ENCODE measurements at regions not wholly inside any gene's neighbourhood (a gene's known extent, or its start where the extent isn't known, plus 50 kb on each side); places are given as distances from the start of the nearest gene placed in this dataset.
A peak's percentile ranks its signal among the peaks of the same experiment; 100 is the strongest.

GRCh38 chr9:80359941-80360881, 788.4 kb downstream of the TLE4 start:
- DNase-seq (ENCODE audit: low spot score), result no peak

- DNase-seq (ENCODE audit: low spot score), result no peak
These were observed 787.5 kb downstream of the TLE4 start for GRCh38 chr9:80359291-80359690.

GRCh38 chr9:80352967-80353366, 781.2 kb downstream of the TLE4 start:
- no peak for DNase-seq (ENCODE audit: low spot score)

- no peak for DNase-seq (ENCODE audit: low spot score)
These were observed 779.8 kb downstream of the TLE4 start for GRCh38 chr9:80351612-80352011.

- no peak for DNase-seq (ENCODE audit: low spot score)
These were observed 754.3 kb downstream of the TLE4 start for GRCh38 chr9:80326105-80326504.

- DNase-seq (ENCODE audit: low spot score), result no peak
These were observed 749.2 kb downstream of the TLE4 start for GRCh38 chr9:80320916-80321315.

- no peak for DNase-seq (ENCODE audit: low spot score)
These were observed 748.7 kb downstream of the TLE4 start for GRCh38 chr9:80320480-80320879.

- DNase-seq (ENCODE audit: low spot score), result no peak
These were observed 733.4 kb downstream of the TLE4 start for GRCh38 chr9:80305136-80305535.

GRCh38 chr9:80294955-80295354, 723.2 kb downstream of the TLE4 start:
- no peak for DNase-seq (ENCODE audit: low spot score)

- DNase-seq (ENCODE audit: low spot score), result no peak
These were observed 722.6 kb downstream of the TLE4 start for GRCh38 chr9:80294318-80294717.

GRCh38 chr9:80292231-80292630, 720.5 kb downstream of the TLE4 start:
- no peak for DNase-seq (ENCODE audit: low spot score)

- DNase-seq (ENCODE audit: low spot score), result peak; percentile 3
These were observed 713.6 kb downstream of the TLE4 start for GRCh38 chr9:80285326-80285725.

GRCh38 chr9:80282766-80283165, 711.0 kb downstream of the TLE4 start:
- no peak for DNase-seq (ENCODE audit: low spot score)

- no peak for DNase-seq (ENCODE audit: low spot score)
These were observed 687.3 kb downstream of the TLE4 start for GRCh38 chr9:80259079-80259478.

GRCh38 chr9:80251778-80252177, 680.0 kb downstream of the TLE4 start:
- DNase-seq (ENCODE audit: low spot score), result no peak

- no peak for DNase-seq (ENCODE audit: low spot score)
These were observed 670.3 kb downstream of the TLE4 start for GRCh38 chr9:80242022-80242421.

- no peak for DNase-seq (ENCODE audit: low spot score)
These were observed 664.0 kb downstream of the TLE4 start for GRCh38 chr9:80235752-80236151.

GRCh38 chr9:80233906-80234305, 662.1 kb downstream of the TLE4 start:
- DNase-seq (ENCODE audit: low spot score), result no peak

- DNase-seq (ENCODE audit: low spot score), result no peak
These were observed 661.5 kb downstream of the TLE4 start for GRCh38 chr9:80233102-80233843.

GRCh38 chr9:80231318-80232236, 659.8 kb downstream of the TLE4 start:
- no peak for DNase-seq (ENCODE audit: low spot score)

- no peak for DNase-seq (ENCODE audit: low spot score)
These were observed 652.1 kb downstream of the TLE4 start for GRCh38 chr9:80223897-80224296.

Data from AG08395 (cell line).